NCI-H128 (cell line): ENCODE measurements at regions not wholly inside any gene's neighbourhood (a gene's known extent, or its start where the extent isn't known, plus 50 kb on each side); places are given as distances from the start of the nearest gene placed in this dataset.
"Not testable (repeated sequence)": the region's sequence is repeated elsewhere in the genome, so short reads cannot be mapped to it uniquely, and the experiment has no call there.

Experiments
- DNase-seq: peaks from one replicate; lab custom pipeline; 2025; ENCODE audit not compliant: unreplicated experiment; lab: John Stamatoyannopoulos, UW

- DNase-seq, result no peak
Observed at GRCh38 chr5:62206150-62206829, 99.7 kb upstream of the KIF2A start.

GRCh38 chr5:62208218-62208852, 97.7 kb upstream of the KIF2A start:
- no peak for DNase-seq

GRCh38 chr5:62211405-62211804, 94.6 kb upstream of the KIF2A start:
- no peak for DNase-seq

- no peak for DNase-seq
Observed at GRCh38 chr5:62212648-62213047, 93.4 kb upstream of the KIF2A start.

- DNase-seq, result no peak
Observed at GRCh38 chr5:62214701-62215100, 91.3 kb upstream of the KIF2A start.

- not testable (repeated sequence) for DNase-seq
Observed at GRCh38 chr5:62216603-62217002, 89.4 kb upstream of the KIF2A start.

- DNase-seq, result not testable (repeated sequence)
Observed at GRCh38 chr5:62217095-62217494, 88.9 kb upstream of the KIF2A start.

GRCh38 chr5:62218860-62219259, 87.1 kb upstream of the KIF2A start:
- not testable (repeated sequence) for DNase-seq

- DNase-seq, result not testable (repeated sequence)
Observed at GRCh38 chr5:62221881-62222280, 84.1 kb upstream of the KIF2A start.

- DNase-seq, result not testable (repeated sequence)
Observed at GRCh38 chr5:62222305-62222704, 83.7 kb upstream of the KIF2A start.

GRCh38 chr5:62223312-62223670, 82.7 kb upstream of the KIF2A start:
- not testable (repeated sequence) for DNase-seq

- not testable (repeated sequence) for DNase-seq
Observed at GRCh38 chr5:62224987-62225601, 80.9 kb upstream of the KIF2A start.

GRCh38 chr5:62230876-62231388, 75.1 kb upstream of the KIF2A start:
- not testable (repeated sequence) for DNase-seq

GRCh38 chr5:62231576-62231975, 74.4 kb upstream of the KIF2A start:
- DNase-seq, result no peak

- not testable (repeated sequence) for DNase-seq
Observed at GRCh38 chr5:62232218-62232617, 73.8 kb upstream of the KIF2A start.

GRCh38 chr5:62233083-62234046, 72.6 kb upstream of the KIF2A start:
- DNase-seq, result not testable (repeated sequence)

- DNase-seq, result not testable (repeated sequence)
Observed at GRCh38 chr5:62236593-62236992, 69.4 kb upstream of the KIF2A start.

GRCh38 chr5:62237944-62238343, 68.1 kb upstream of the KIF2A start:
- not testable (repeated sequence) for DNase-seq

GRCh38 chr5:62238584-62238983, 67.4 kb upstream of the KIF2A start:
- DNase-seq, result not testable (repeated sequence)

GRCh38 chr5:62240494-62240893, 65.5 kb upstream of the KIF2A start:
- not testable (repeated sequence) for DNase-seq

- not testable (repeated sequence) for DNase-seq
Observed at GRCh38 chr5:62242000-62242399, 64.0 kb upstream of the KIF2A start.
